Activated CD4-positive, alpha-beta T cell treated with anti-CD3 and anti-CD28 coated beads, Interleukin-2, amount 10 ng/mL, durations not matched to agents 24 days and 14 days (primary cell): ENCODE measurements at regions not wholly inside any gene's neighbourhood (a gene's known extent, or its start where the extent isn't known, plus 50 kb on each side); places are given as distances from the start of the nearest gene placed in this dataset.
A peak's percentile ranks its signal among the peaks of the same experiment; 100 is the strongest.
"Not testable (repeated sequence)": the region's sequence is repeated elsewhere in the genome, so short reads cannot be mapped to it uniquely, and the experiment has no call there.

Source experiments
- DNase-seq: peaks from one replicate; pipeline ENCODE4 v3.0.0; 2022
- H3K27ac Mint-ChIP-seq: one replicate; pipeline ENCODE4 v1.8.0; 2022; ENCODE audit warnings: mild to moderate bottlenecking, mixed read lengths
- H3K27me3 Mint-ChIP-seq: one replicate; pipeline ENCODE4 v1.8.0; 2022; ENCODE audit warnings: mixed read lengths
- H3K36me3 Mint-ChIP-seq: one replicate; pipeline ENCODE4 v1.8.0; 2022; ENCODE audit warnings: low read depth, mild to moderate bottlenecking, mixed read lengths
- H3K4me1 Mint-ChIP-seq: one replicate; pipeline ENCODE4 v1.8.0; 2021; ENCODE audit warnings: mixed read lengths
- H3K4me3 Mint-ChIP-seq: one replicate; pipeline ENCODE4 v1.8.0; 2022; ENCODE audit warnings: mild to moderate bottlenecking, moderate library complexity, mixed read lengths
- H3K9me3 Mint-ChIP-seq: one replicate; pipeline ENCODE4 v1.8.0; 2021; ENCODE audit warnings: mixed read lengths
- intact Hi-C: fragments of 100-400 bp; cut with micrococcal nuclease; formaldehyde crosslinking; loops from one replicate; pipeline ENCODE4 v1.15.1; 2023

DNA sequence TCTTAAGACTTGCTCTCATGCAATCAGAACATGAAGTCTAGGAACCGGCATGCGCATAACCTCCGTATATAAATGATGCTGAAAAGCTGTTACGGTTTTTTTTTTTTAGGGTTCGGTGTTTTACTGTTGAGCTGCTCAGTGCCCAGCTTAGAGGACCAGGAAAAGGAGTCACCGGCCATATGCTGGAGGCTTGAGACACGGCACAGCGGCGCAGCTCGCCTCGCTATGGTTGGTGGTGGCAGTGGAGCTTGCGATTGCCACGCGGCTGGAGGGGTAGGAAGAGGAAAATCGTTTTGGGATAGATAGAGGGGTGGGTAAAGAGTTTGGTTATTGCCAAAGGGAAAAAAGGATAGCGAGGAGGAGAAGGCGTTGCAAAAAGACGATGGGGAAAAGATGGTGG lies 841.3 kb downstream of the SPATA31A1 start:
- H3K4me3 Mint-ChIP-seq, H3K27me3 Mint-ChIP-seq, DNase-seq, H3K27ac Mint-ChIP-seq, H3K36me3 Mint-ChIP-seq, intact Hi-C loops, H3K9me3 Mint-ChIP-seq, H3K4me1 Mint-ChIP-seq: not testable (repeated sequence)

DNA sequence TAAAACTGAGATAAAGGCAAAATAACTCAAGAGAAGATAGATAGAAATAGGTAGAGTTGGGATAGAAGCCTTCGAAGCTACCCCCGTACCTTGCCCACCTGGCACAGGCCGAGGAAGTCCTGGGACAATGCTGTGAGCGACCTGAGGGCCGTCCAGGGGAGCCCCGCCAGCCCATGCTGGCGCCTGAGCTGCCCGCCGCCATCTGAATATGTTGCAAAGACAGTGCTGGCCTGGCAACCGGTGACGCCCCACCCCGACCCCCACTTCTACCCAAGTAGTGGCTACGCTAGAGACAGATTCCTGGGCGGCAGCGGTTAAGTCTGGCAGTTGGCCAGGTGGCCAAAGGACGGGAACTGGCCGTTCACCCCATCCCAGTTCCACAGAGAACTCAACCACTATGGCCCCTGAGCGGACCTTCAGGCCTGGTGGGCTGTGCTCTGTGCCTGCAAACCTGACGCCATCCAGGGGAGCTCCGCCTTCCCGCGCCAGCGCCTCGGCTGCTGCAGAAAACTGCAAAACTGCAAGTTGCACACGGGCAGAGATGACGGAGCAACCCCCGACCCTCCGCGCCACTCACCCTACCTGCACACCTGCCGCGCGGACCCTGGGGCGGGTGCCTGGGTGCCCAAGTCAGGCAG lies 866.2 kb downstream of the SPATA31A1 start:
- H3K4me3 Mint-ChIP-seq, H3K9me3 Mint-ChIP-seq, H3K27ac Mint-ChIP-seq, H3K36me3 Mint-ChIP-seq, intact Hi-C loops, H3K27me3 Mint-ChIP-seq, H3K4me1 Mint-ChIP-seq, DNase-seq: not testable (repeated sequence)

DNA sequence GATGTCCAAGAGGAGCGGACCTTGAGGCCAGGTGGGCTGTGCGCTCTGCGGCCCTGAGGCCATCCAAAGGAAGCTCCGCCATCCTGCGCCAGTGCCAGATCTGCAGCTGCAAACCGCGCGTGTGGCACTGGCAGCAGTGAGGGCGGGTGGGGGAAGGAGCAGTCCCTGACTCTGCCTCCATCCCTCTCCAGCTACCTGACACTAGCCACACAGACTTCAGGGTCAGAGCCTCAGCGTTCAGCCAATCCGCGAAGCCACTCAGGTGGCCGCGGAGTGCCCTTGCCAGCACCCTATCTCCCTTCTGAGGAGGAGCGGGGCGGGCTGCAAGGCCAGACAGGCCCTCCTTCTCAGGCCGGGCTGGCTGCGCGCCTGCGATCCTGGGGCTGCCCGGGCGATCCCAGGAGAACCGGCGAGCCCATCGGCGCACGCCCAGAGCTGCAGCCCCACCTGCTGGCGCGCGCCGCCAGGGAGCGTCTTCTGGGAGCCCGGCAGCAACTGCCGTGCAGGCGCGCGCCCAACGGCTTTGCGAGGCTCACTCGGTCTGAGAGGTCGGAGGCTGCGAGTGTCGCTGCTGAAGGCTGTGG lies 867.2 kb downstream of the SPATA31A1 start:
- H3K9me3 Mint-ChIP-seq, H3K4me1 Mint-ChIP-seq, H3K4me3 Mint-ChIP-seq, intact Hi-C loops, H3K27me3 Mint-ChIP-seq, H3K27ac Mint-ChIP-seq, H3K36me3 Mint-ChIP-seq: not testable (repeated sequence)
- peak; percentile 39 for DNase-seq

DNA sequence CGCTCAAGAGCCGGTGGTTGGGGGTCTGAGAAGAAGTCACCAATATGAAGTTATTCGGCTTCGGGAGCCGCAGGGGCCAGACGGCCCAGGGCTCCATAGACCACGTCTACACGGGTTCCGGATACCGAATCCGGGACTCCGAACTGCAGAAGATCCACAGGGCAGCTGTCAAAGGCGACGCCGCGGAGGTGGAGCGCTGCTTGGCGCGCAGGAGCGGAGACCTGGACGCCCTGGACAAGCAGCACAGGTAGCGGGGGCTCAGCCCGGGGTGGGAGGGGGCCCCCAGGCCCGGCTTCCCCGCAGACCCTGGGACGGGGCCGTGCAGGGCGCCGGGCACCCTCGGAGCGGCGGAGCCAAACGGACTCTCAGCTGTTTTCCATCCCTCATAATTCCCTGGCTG lies 867.9 kb downstream of the SPATA31A1 start:
- intact Hi-C loops, H3K27ac Mint-ChIP-seq, H3K36me3 Mint-ChIP-seq, H3K27me3 Mint-ChIP-seq, H3K4me1 Mint-ChIP-seq, H3K4me3 Mint-ChIP-seq, H3K9me3 Mint-ChIP-seq: not testable (repeated sequence)
- DNase-seq = peak; percentile 63
